DOHH2 (cell line): ENCODE measurements at regions not wholly inside any gene's neighbourhood (a gene's known extent, or its start where the extent isn't known, plus 50 kb on each side); places are given as distances from the start of the nearest gene placed in this dataset.

ENCODE experiments used
- H3F3A ChIP-seq: fragments of 200-600 bp; sonication (generic), shearing (Covaris generic); 2 replicates; pipeline ENCODE4 v1.6.0; 2016; ENCODE audit warnings: antibody characterized with exemption, mild to moderate bottlenecking; ENCODE audit not compliant: control insufficient read depth, insufficient read depth
- H3K27ac ChIP-seq: fragments of 200-600 bp; sonication (generic); 2 replicates; pipeline ENCODE4 v1.5.1; 2014; ENCODE audit warnings: low read depth, mild to moderate bottlenecking, low read length, moderate library complexity
- H3K27me3 ChIP-seq: fragments of 200-600 bp; sonication (generic); 2 replicates; pipeline ENCODE4 v1.6.1; 2014; ENCODE audit warnings: mild to moderate bottlenecking, low read length, mixed read lengths; ENCODE audit not compliant: control insufficient read depth
- H3K36me3 ChIP-seq: fragments of 200-600 bp; sonication (generic); 2 replicates; pipeline ENCODE4 v1.6.1; 2014; ENCODE audit warnings: mild to moderate bottlenecking, low read length, moderate library complexity, mixed read lengths; ENCODE audit not compliant: control insufficient read depth
- H3K4me1 ChIP-seq: fragments of 200-600 bp; sonication (generic); 2 replicates; pipeline ENCODE4 v1.6.1; 2014; ENCODE audit warnings: mild to moderate bottlenecking, low read length, mixed read lengths; ENCODE audit not compliant: control insufficient read depth
- H3K4me2 ChIP-seq: fragments of 200-600 bp; sonication (generic); 2 replicates; pipeline ENCODE4 v1.6.0; 2014; ENCODE audit warnings: mild to moderate bottlenecking, low read length, moderate library complexity
- H3K4me3 ChIP-seq: fragments of 200-600 bp; sonication (generic); 2 replicates; pipeline ENCODE4 v1.5.1; 2014; ENCODE audit warnings: mild to moderate bottlenecking, low read length, mixed read lengths
- H3K79me2 ChIP-seq: fragments of 200-600 bp; sonication (generic); 2 replicates; pipeline ENCODE4 v1.6.1; 2014; ENCODE audit warnings: mild to moderate bottlenecking, low read length, mixed read lengths; ENCODE audit not compliant: control insufficient read depth
- H3K9me2 ChIP-seq: fragments of 200-600 bp; sonication (generic); replicated peaks from 2 replicates; pipeline ENCODE4 v1.6.1; 2014; ENCODE audit warnings: mild to moderate bottlenecking, low read length, mixed read lengths; ENCODE audit not compliant: control insufficient read depth
- H3K9me3 ChIP-seq: fragments of 200-600 bp; sonication (generic); 2 replicates; pipeline ENCODE4 v1.6.1; 2014; ENCODE audit warnings: antibody characterized with exemption, low read length, mixed read lengths; ENCODE audit not compliant: control insufficient read depth, insufficient read depth
- H4K20me1 ChIP-seq: fragments of 200-600 bp; sonication (generic); 2 replicates; pipeline ENCODE4 v1.6.0; 2014; ENCODE audit warnings: low read depth, mild to moderate bottlenecking, antibody characterized with exemption, low read length, moderate library complexity; ENCODE audit not compliant: control insufficient read depth, insufficient read depth
- EZH2phosphoT487 ChIP-seq: fragments of 200-600 bp; sonication (generic); IDR thresholded peaks from 2 replicates; pipeline ENCODE4 v1.6.1; 2017; ENCODE audit warnings: borderline replicate concordance, mild to moderate bottlenecking, antibody characterized with exemption, low read length, moderate library complexity, mixed read lengths
- TF ChIP-seq, protein P1 (sequence below): fragments of 200-600 bp; sonication (generic); IDR thresholded peaks from one replicate; pipeline ENCODE4 v1.5.1; 2014; ENCODE audit warnings: antibody characterized with exemption, mild to moderate bottlenecking, low read depth, low read length; ENCODE audit not compliant: poor library complexity, severe bottlenecking

DNA sequence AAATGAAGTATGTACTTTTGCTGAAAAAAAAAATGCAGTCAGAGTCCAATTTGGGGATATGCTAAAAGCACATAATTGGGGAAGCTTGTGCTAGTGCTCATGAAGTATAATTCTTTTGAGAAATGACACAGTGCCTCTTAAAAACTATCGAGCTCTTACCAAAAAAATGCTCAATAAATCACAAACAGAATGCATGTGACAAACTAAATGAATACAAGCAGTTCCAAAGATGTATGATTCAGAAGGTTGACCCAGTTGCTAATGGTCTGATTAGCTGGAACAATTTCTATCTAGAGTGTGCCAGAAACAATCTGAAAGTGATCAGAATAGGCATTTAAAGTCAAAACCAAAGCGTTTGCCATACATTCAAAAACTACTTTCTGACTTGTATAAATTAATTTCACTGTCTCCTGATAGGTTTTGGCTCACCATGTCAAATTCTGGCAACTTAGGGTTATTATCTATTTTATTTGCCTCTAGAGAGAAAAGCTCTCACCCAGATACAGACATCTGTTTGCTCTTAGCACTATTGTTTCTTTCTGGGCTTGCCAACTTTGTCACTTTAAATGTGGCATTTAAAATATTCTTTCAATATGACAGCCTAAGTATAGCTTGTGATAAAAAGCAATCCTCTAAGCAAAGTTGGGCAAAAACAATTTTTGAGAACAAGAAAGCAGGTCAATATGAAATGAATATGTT is 114.7 kb upstream of the AHR start:
- H3K27me3 ChIP-seq: no peaks in the 10 kb centered on the region
- no peak overlapping the region for H3K4me3 ChIP-seq
- no peaks in the 10 kb centered on the region for H3F3A ChIP-seq
- H3K4me1 ChIP-seq: no peaks in the 10 kb centered on the region
- no peaks in the 10 kb centered on the region for H4K20me1 ChIP-seq
- no peaks in the 10 kb centered on the region for H3K9me3 ChIP-seq
- H3K9me2 ChIP-seq: no peaks in the 10 kb centered on the region
- no peak for TF ChIP-seq EZH2phosphoT487
- TF ChIP-seq, protein P1, sequence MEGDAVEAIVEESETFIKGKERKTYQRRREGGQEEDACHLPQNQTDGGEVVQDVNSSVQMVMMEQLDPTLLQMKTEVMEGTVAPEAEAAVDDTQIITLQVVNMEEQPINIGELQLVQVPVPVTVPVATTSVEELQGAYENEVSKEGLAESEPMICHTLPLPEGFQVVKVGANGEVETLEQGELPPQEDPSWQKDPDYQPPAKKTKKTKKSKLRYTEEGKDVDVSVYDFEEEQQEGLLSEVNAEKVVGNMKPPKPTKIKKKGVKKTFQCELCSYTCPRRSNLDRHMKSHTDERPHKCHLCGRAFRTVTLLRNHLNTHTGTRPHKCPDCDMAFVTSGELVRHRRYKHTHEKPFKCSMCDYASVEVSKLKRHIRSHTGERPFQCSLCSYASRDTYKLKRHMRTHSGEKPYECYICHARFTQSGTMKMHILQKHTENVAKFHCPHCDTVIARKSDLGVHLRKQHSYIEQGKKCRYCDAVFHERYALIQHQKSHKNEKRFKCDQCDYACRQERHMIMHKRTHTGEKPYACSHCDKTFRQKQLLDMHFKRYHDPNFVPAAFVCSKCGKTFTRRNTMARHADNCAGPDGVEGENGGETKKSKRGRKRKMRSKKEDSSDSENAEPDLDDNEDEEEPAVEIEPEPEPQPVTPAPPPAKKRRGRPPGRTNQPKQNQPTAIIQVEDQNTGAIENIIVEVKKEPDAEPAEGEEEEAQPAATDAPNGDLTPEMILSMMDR: no peak
- no peaks in the 10 kb centered on the region for H3K79me2 ChIP-seq
- H3K36me3 ChIP-seq: no peaks in the 10 kb centered on the region
- no peak overlapping the region for H3K4me2 ChIP-seq
- no peak overlapping the region for H3K27ac ChIP-seq

DNA sequence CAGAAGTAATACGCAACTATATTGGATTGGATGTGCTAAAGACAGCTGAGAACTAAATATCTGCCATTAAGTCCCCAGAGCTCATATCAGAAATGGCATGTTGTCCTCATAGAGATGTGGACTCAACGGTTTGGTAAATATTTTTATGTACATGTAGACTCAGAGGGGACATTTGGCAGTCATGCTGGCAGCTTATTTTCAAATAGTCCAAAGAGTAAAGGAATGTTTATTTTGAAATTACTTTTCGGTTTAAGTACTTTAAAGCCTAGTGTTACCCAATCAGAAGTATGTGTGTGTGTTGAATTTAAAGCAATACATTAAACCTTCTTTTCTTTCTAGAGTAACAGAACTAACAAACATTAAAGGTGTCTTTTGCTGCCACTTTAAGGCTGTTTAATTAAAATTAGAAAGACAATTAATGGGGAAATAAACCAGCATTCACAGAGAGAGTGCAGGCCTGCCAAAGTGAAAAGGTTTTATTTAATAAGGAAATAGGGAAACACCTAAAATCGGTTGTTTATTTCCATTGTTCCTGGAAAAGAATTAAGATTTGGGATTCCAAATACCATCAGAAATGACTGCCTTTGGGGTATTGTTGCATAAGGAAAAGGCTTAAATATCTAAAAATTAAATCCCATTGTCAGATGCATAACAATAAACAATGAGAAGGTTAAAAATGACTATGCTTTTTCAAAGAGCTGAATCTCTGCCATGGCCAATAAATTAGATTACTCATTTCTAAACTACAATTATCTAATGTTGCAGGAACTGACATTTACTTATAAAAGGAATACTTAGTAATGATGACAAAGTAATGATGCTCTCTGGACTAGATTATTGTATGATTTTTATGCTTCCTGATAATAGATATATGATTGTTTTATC is 113.4 kb upstream of the AHR start:
- Histone ChIP-seq H3K9me2 (no peaks in the 10 kb centered on the region), H3K36me3 (no peaks in the 10 kb centered on the region), H3K79me2 (no peaks in the 10 kb centered on the region), H3K4me3 (no peak overlapping the region), H3K9me3 (no peaks in the 10 kb centered on the region), H3K27me3 (no peaks in the 10 kb centered on the region), H4K20me1 (no peaks in the 10 kb centered on the region), H3F3A (no peaks in the 10 kb centered on the region), H3K4me1 (no peaks in the 10 kb centered on the region), H3K4me2 (no peak overlapping the region), H3K27ac (no peak overlapping the region)
- no peak for TF ChIP-seq EZH2phosphoT487
- TF ChIP-seq, protein P1: no peak

DNA sequence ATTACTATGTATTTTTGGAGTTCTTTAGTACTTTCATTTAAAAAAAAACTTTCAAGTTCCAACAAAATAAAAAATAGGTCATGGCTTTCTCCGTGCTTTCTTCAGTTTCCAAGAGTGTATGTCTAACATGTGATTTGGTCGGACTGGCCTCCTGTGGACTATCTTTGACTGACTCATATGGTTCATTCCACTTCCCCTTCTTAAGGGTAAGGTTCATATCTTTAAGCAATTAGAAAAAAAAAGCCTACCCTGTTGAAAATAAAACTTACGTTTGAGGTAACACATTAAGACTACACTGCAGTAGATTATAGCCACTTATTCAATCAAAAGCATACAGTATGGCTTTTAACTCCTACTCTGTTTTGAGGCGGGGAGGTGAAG is 112.8 kb upstream of the AHR start:
- Histone ChIP-seq H3F3A (no peaks in the 10 kb centered on the region), H3K36me3 (no peaks in the 10 kb centered on the region), H3K9me2 (no peaks in the 10 kb centered on the region), H3K4me2 (no peak overlapping the region), H3K4me1 (no peaks in the 10 kb centered on the region), H3K9me3 (no peaks in the 10 kb centered on the region), H3K4me3 (no peak overlapping the region), H4K20me1 (no peaks in the 10 kb centered on the region), H3K27me3 (no peaks in the 10 kb centered on the region), H3K79me2 (no peaks in the 10 kb centered on the region), H3K27ac (no peak overlapping the region)
- TF ChIP-seq, protein P1: no peak
- TF ChIP-seq EZH2phosphoT487: no peak
